ENCODE measurements at regions not wholly inside any gene's neighbourhood (a gene's known extent, or its start where the extent isn't known, plus 50 kb on each side); places are given as distances from the start of the nearest gene placed in this dataset.

DNA sequence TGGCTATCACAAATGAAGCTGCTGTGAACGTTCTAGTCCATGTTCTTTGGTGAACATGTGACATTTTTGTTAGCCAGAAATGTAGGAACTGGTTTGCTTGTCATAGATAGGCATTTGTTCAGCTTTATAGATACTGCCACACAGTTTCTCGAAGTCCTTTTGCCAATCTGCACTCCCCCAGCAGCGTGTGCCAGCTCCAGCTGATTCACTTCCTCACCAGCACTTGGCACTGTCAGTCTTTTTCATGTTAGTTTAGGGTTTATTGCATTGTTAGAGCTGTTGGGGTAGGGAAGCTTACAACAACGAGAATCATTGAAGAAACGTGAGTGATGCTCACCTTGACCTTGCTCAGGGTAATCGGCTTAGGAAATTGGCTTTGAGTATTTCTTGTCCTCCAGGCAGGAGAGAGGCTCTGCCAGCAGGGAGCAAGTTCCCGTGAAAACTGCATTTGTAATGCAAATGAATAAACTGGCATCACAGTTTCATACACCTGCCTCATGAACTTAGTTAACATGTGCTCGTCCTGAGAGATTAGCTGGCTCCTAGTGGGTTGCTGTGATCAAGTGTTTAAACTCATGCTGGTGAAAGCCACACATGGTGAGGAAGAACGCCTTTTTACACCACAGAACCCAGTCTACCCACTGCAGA lies 83.9 kb downstream of the ING1 start:
- TF ChIP-seq, protein P1, sequence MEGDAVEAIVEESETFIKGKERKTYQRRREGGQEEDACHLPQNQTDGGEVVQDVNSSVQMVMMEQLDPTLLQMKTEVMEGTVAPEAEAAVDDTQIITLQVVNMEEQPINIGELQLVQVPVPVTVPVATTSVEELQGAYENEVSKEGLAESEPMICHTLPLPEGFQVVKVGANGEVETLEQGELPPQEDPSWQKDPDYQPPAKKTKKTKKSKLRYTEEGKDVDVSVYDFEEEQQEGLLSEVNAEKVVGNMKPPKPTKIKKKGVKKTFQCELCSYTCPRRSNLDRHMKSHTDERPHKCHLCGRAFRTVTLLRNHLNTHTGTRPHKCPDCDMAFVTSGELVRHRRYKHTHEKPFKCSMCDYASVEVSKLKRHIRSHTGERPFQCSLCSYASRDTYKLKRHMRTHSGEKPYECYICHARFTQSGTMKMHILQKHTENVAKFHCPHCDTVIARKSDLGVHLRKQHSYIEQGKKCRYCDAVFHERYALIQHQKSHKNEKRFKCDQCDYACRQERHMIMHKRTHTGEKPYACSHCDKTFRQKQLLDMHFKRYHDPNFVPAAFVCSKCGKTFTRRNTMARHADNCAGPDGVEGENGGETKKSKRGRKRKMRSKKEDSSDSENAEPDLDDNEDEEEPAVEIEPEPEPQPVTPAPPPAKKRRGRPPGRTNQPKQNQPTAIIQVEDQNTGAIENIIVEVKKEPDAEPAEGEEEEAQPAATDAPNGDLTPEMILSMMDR (conservative IDR thresholded peaks at IDR 0.05; ENCODE audit: low read depth, low read length): no peak
- TF ChIP-seq, protein P2, sequence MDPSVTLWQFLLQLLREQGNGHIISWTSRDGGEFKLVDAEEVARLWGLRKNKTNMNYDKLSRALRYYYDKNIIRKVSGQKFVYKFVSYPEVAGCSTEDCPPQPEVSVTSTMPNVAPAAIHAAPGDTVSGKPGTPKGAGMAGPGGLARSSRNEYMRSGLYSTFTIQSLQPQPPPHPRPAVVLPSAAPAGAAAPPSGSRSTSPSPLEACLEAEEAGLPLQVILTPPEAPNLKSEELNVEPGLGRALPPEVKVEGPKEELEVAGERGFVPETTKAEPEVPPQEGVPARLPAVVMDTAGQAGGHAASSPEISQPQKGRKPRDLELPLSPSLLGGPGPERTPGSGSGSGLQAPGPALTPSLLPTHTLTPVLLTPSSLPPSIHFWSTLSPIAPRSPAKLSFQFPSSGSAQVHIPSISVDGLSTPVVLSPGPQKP (IDR thresholded peaks at IDR 0.05; ENCODE audit: borderline replicate concordance, low read depth, low read length): no peak
- TF ChIP-seq POLR2A (IDR thresholded peaks at IDR 0.05; ENCODE audit: low read depth, low read length): no peak
- TF ChIP-seq, protein P3, sequence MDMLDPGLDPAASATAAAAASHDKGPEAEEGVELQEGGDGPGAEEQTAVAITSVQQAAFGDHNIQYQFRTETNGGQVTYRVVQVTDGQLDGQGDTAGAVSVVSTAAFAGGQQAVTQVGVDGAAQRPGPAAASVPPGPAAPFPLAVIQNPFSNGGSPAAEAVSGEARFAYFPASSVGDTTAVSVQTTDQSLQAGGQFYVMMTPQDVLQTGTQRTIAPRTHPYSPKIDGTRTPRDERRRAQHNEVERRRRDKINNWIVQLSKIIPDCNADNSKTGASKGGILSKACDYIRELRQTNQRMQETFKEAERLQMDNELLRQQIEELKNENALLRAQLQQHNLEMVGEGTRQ (IDR thresholded peaks at IDR 0.05; ENCODE audit: low read depth, low read length): no peak
- TF ChIP-seq RCOR1 (IDR thresholded peaks at IDR 0.05; ENCODE audit: insufficient replicate concordance, low read length): no peak
- no peak for TF ChIP-seq MAZ (IDR thresholded peaks at IDR 0.05; ENCODE audit: borderline replicate concordance, low read depth, low read length)
- TF ChIP-seq CHD1 (IDR thresholded peaks at IDR 0.05; ENCODE audit: low read depth, low read length): no peak
- TF ChIP-seq RAD21 (IDR thresholded peaks at IDR 0.05; ENCODE audit: low read length): no peak
